Testis (tissue), 2 donors: ENCODE measurements at regions not wholly inside any gene's neighbourhood (a gene's known extent, or its start where the extent isn't known, plus 50 kb on each side); places are given as distances from the start of the nearest gene placed in this dataset.
"Not testable (repeated sequence)": the region's sequence is repeated elsewhere in the genome, so short reads cannot be mapped to it uniquely, and the experiment has no call there.

Source experiments
- DNase-seq: peaks from one replicate; pipeline ENCODE4 v3.0.0-alpha.2; 2019
- H3K27ac ChIP-seq, 2 donors: fragments of 200-600 bp; sonication (generic); one replicate each; pipeline ENCODE4 v1.5.1; 2019
- H3K27me3 ChIP-seq: fragments of 200-600 bp; sonication (generic); one replicate; pipeline ENCODE4 v1.5.1; 2019
- H3K36me3 ChIP-seq: fragments of 200-600 bp; sonication (generic); one replicate; pipeline ENCODE4 v1.5.1; 2017; ENCODE audit warnings: low read depth; ENCODE audit errors: missing control alignments
- H3K4me1 ChIP-seq: fragments of 200-600 bp; sonication (generic); one replicate; pipeline ENCODE4 v1.5.1; 2019
- H3K4me3 ChIP-seq, 2 donors: fragments of 200-600 bp; sonication (generic); one replicate each; pipeline ENCODE4 v1.5.1; 2017 to 2019
- H3K9me3 ChIP-seq: fragments of 200-600 bp; sonication (generic); one replicate; pipeline ENCODE4 v1.5.1; 2017
- POLR2A ChIP-seq: fragments of 450-650 bp; IDR thresholded peaks from one replicate; pipeline ENCODE4 v1.6.1; 2017; ENCODE audit warnings: antibody characterized with exemption, mild to moderate bottlenecking, moderate library complexity
- WGBS, 2 donors: methylation state at CpG; one replicate each; pipeline ENCODE4 v1.1.5; 2018; 5-methylcytosine and 5-hydroxymethylcytosine counted together
- intact Hi-C: fragments of 100-400 bp; cut with DNase I; formaldehyde crosslinking; loops from one replicate; pipeline ENCODE4 v1.15.1; 2023; ENCODE audit warnings: low total_unique reads
- TF ChIP-seq, protein P1 (sequence below), 3 experiments: fragments of 450-650 bp in 2 of 3; fragments of 200-600 bp in 1 of 3; sonication (generic) in 1 of 3; IDR thresholded peaks; one replicate each; pipeline ENCODE4 v1.5.1; 2016 to 2019; ENCODE audit warnings: antibody characterized with exemption in 3 of 3, mild to moderate bottlenecking in 2 of 3, moderate library complexity in 1 of 3

DNA sequence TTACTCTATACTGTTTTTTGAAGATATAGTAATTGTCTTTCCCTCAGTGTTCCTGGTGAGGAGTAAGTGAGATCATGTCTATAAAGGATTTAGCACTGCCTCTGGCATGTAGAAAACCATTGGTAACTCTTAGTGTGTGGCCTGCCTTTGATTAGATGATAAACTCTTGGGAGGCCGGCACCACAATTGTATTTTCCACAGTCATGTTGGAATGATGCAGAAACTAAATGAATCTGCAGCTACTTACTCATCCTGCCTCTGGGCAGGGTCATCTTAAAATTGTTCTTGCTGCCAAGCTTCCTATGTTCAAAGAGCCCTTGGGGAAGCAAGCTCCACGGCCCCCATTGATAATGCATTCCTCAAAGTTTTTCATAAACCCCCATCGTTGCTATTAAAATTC is 204.6 kb downstream of the ANKRD7 start:
- Histone ChIP-seq H3K36me3 (no peaks in the 10 kb centered on the region), H3K27me3 (no peaks in the 10 kb centered on the region), H3K27ac (no peak overlapping the region), H3K4me3 (no peak overlapping the region), H3K9me3 (no peaks in the 10 kb centered on the region), H3K4me1 (no peaks in the 10 kb centered on the region)
- DNase-seq, result no peak
- TF ChIP-seq POLR2A, result no peak
- TF ChIP-seq, protein P1, sequence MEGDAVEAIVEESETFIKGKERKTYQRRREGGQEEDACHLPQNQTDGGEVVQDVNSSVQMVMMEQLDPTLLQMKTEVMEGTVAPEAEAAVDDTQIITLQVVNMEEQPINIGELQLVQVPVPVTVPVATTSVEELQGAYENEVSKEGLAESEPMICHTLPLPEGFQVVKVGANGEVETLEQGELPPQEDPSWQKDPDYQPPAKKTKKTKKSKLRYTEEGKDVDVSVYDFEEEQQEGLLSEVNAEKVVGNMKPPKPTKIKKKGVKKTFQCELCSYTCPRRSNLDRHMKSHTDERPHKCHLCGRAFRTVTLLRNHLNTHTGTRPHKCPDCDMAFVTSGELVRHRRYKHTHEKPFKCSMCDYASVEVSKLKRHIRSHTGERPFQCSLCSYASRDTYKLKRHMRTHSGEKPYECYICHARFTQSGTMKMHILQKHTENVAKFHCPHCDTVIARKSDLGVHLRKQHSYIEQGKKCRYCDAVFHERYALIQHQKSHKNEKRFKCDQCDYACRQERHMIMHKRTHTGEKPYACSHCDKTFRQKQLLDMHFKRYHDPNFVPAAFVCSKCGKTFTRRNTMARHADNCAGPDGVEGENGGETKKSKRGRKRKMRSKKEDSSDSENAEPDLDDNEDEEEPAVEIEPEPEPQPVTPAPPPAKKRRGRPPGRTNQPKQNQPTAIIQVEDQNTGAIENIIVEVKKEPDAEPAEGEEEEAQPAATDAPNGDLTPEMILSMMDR (IDR thresholded peaks at IDR 0.05), result no peak
- intact Hi-C loops, result no loop called here
- 49 to 69% methylated on average over 3 of the region's 3 CpGs for WGBS, 2 donors

DNA sequence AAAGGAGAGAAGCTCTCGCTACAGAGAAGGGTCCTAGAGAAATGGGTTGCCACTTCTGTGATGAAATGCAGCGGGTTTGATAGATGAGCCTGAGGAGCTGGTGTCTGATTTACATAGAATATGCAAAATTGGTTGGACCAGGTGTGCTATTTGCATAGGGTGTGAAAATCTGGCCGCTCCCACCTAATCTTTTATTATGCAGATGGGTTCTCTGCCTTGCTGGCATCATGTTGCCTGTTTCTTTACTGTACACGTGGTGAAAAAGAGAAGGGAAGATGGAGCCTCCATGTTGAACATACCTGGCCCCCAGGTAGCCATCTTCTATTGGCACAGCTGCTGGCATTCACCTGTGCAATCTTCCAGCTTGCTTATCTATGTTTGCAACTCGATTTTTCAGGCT is 212.2 kb downstream of the ANKRD7 start:
- no peak for DNase-seq
- Histone ChIP-seq H3K9me3 (no peaks in the 10 kb centered on the region), H3K27ac (no peak overlapping the region), H3K4me3 (no peak overlapping the region), H3K36me3 (no peaks in the 10 kb centered on the region), H3K4me1 (no peaks in the 10 kb centered on the region), H3K27me3 (no peaks in the 10 kb centered on the region)
- TF ChIP-seq, protein P1 (IDR thresholded peaks at IDR 0.05), result no peak
- TF ChIP-seq POLR2A, result no peak
- intact Hi-C loops, result no loop called here
- WGBS, 2 donors, result 75 to 79% methylated on average over 5 of the region's 5 CpGs

DNA sequence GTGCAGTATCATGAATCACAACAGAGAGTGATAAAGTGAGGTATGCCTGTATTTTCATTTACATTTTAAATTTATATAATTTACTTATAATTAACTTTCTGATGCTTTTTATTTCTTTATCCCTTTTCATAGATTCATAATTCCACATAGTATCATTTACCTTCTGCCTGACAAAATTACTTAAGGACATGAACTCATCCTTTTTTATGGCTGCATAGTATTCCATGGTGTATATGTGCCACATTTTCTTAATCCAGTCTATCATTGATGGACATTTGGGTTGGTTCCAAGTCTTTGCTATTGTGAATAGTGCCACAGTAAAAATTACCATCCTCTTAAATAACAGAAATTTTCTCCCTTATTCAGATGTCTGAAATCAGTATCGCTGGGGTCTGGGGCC is 224.5 kb downstream of the ANKRD7 start:
- DNase-seq, H3K9me3 ChIP-seq, intact Hi-C loops, H3K36me3 ChIP-seq, H3K27me3 ChIP-seq, H3K4me3 ChIP-seq, H3K27ac ChIP-seq, H3K4me1 ChIP-seq: not testable (repeated sequence)
- 94 to 100% methylated on average over 1 of the region's 1 CpG for WGBS, 2 donors

DNA sequence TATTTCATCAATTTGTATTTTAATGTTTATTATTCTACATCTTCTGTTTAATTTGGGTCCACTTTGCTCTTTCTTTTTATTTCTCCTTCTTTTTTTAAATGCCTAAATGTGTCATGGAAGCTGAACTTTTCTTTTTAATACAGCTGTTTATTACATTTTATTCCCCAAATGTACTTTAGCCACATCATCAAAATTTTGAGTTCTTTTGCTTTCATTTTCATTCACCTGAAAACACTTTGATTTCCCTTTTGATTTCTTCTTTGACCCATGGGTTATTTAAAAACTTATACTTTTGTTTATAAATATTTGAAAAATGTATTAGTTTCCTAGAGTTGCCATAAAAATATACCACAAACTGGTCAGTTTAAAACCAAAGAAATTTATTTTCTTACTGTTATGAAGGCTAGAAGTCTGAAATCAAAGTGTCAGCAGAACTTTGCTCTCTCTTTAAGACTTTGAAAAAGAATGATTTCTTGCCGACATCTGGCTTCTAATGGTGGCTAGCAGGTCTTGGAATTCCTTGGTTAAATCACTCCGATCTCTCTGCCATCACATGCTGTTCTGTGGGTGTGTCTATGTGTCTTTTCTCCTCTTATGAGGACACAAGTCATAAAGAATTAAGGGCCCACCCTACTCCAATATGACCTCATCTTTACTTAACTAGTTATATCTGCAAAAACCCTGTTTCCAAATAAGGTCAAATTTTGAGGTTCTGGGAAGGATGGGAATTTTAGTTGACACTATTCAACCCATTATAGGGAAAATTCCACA is 225.5 kb downstream of the ANKRD7 start:
- WGBS, 2 donors, result 78 to 87% methylated on average over 2 of the region's 2 CpGs
- H3K27ac ChIP-seq, result no peak overlapping the region
- no peaks in the 10 kb centered on the region for H3K4me1 ChIP-seq
- no peak for DNase-seq
- H3K27me3 ChIP-seq, result no peaks in the 10 kb centered on the region
- no peak overlapping the region for H3K4me3 ChIP-seq
- TF ChIP-seq, protein P1 (IDR thresholded peaks at IDR 0.05), result no peak
- TF ChIP-seq POLR2A, result no peak
- intact Hi-C loops, result no loop called here
- H3K9me3 ChIP-seq, result no peaks in the 10 kb centered on the region
- H3K36me3 ChIP-seq, result no peaks in the 10 kb centered on the region

DNA sequence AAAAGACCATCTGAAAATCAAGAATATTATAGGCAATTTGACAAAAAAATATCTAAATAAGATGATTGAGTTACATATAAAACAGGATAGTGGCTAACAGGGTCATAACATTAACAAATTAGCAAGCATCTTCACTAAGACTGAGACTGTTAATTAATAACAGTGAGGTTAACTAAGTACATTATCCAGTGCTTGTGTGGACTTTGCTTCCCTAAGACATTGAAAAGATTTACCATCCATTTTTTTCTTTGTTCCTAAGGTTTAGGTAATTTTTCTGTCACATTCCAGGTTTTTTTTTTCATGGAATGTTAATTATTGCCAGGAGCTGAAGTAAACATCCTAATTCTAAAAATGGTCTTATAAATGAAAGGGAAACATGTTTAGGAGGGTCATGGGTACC is 227.6 kb downstream of the ANKRD7 start:
- no peak for DNase-seq
- intact Hi-C loops, result no loop called here
- H3K27ac ChIP-seq, result no peak overlapping the region
- H3K4me1 ChIP-seq, result no peaks in the 10 kb centered on the region
- no peaks in the 10 kb centered on the region for H3K36me3 ChIP-seq
- no peaks in the 10 kb centered on the region for H3K27me3 ChIP-seq
- TF ChIP-seq POLR2A, result no peak
- TF ChIP-seq, protein P1 (IDR thresholded peaks at IDR 0.05), result no peak
- no peaks in the 10 kb centered on the region for H3K9me3 ChIP-seq
- H3K4me3 ChIP-seq, result no peak overlapping the region
